ENCODE measurements at regions not wholly inside any gene's neighbourhood (a gene's known extent, or its start where the extent isn't known, plus 50 kb on each side); places are given as distances from the start of the nearest gene placed in this dataset.

DNA sequence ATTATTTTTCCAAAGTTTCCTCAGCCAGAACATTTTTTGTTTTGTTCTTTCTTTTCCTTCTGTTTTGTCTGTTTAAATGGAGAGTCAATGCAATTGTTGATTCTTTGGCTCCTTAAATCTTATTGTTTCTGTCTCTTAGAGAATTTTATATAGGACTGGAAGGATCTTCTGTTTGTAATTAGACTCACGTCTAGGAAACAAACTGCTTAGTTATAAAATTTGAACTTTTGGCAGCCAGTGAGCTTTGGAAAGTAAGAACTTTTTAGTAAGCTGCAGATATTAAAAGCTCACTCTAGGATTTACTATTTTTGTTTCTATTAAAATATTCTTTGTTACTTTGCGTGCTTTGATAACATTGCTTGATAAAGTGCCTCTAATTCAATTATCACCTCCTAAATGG is 109.8 kb upstream of the HNRNPU start:
- no peak for DNase-seq (ENCODE audit: low read depth in 2 of 2, low spot score in 1 of 2)

DNA sequence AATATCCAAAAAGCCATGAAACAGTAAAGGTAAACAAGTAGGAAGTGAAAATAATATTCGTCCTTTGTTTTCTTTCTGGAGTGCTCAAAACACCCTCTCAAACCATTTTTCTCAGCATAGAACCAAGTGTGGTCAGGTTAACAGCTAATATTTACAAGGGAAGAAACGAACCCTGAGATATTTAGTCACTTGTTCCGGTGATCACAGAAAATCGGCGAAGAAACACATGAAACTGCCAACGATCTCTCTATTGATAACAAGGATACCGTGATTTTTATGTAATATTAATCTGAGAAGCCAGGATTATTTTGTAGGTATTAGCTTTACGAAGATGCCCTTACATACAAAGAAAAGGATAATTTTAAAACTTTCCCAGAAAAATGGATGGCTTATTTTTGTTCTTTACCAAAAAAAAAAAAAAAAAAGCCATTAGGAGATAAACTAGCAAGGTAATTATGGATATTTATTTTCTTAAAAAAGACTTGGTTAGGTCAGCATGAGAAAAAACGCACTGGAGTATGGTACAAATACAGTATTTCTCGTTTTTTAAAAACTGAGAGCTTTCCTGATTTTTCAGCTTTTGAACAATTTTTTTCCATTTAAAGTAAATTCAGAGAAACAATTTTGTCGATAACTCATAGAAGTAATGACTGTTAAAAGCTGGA is 107.3 kb upstream of the HNRNPU start:
- DNase-seq (ENCODE audit: low read depth in 2 of 2, low spot score in 1 of 2), result no peak

DNA sequence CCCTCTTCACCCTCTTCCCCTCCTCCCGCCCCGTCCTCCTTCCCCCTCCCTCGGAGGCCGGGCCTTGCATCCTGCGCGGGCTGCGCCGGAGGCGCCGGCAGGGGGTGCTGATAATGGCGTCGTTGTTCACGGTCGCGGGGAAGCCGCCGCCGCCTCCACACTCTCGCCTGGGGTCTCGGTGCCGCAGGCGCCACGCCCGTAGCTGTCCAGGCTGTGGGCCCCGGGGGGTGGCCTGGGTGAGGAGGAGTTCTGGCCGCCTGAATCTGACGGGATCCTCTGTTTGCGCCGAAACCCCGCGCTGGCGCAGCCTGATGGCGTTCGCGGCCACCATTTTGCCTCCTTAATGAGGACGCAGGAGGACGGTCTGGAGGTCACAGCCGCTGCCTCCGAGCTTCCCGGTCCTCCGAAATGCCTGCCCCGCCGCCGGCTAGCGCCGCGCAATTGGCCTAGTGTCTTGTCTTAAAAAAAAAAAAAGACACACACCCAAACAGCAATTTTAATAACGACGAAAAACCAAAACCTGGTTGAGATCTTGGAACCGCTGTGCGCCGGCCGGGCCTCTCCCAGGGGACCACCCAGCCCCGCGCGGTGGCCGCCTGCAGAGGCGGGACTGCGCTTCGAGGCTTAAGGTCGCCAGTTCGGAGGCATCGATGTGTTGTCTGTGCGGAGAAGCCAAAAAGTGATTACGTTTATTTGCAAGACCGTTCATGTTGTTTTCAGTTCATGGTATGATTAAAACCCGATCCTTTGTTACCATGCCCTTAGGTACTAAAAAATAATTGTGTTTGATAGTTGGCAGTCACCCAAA is 106.6 kb upstream of the HNRNPU start:
- peak; percentile 76 to 87 for DNase-seq (ENCODE audit: low read depth in 2 of 2, low spot score in 1 of 2)

DNA sequence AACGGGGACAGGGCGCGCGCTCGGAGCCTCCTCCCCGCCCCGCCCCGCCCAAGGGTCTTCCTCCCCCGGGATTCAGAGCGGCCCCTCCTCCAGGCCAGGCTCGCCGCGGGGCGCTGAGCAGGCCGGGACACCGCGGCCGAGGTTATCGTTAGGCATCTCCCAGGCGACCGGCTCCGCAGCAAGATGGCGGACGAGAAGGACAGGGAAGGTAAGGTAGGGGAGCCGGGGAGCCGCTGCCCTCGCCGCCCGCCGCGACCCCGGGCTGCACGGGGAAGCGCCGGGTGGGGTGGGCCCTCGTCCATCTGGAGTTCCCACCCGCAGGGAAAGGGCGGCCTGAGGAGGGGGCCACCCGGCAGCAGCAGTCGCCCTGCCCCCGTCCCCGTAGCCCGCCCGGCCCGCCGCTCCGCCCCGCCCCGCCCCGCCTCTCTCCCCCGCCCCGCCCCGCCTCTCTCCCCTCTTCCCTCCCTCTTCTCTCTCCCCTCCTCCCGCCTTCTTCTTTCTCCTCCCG is 105.9 kb upstream of the HNRNPU start:
- DNase-seq (ENCODE audit: low read depth in 2 of 2, low spot score in 1 of 2), result peak in 1 of 2 donors; percentile 40

DNA sequence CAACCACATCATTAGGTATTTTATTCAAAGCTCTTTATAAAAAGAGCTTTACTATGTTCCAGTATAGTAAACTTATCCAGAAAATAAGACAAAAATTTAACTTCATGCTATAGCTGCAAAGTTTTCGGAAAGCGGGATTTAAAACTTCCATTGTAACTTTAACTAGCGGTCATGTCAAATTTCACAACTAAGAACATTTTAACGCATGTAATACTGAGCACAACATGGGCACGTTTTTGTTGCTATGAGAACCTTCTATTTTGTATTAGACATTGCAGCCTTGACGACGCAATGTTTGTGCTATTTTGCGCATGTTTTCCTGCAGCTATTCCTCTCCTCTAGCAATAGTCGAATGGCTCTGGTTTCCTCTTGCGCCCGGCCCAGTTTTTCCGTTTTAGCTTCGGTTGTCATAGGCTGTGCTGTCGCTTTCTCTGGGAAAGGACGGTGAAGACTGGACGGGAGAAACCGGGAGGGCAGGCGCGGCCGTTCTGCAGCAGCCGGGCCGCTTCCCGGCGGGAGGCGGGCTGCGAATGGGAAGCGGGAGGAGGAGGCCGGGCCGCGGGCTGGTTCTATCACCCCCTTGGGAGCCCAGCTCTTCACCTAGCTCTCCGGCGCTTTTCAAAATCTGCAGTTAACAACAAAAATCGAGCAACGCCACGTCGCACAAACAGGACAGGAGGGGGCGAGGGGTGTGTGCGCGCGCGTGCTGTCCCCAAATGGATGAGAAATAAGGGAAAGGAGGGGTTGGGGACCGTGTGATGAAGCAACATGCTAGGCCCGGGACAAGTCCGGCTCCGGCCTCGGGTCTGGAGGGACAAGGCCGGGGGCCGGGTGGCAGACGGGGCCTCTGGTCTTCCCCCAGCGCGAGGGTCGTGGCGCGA is 105.3 kb upstream of the HNRNPU start:
- DNase-seq (ENCODE audit: low read depth in 2 of 2, low spot score in 1 of 2), result peak; percentile 14 to 16

DNA sequence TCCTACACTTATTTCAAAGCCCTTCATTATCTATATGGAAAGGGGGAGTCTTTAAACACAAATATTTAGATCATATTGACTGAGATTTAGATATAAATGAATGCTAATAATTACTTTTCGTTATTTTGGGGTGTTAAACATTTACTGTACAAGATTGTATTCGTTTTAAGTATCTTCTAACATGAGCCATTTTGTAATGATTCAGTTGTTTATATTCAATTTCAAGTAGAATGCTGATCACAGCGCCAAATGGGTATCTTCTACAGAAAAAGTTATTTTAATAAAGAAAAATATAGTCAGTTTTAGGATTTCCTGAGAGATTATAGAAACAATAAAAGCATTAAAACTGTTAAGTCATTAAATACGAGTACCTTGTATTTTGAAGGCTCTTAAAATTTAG is 104.5 kb upstream of the HNRNPU start:
- no peak for DNase-seq (ENCODE audit: low read depth in 2 of 2, low spot score in 1 of 2)

DNA sequence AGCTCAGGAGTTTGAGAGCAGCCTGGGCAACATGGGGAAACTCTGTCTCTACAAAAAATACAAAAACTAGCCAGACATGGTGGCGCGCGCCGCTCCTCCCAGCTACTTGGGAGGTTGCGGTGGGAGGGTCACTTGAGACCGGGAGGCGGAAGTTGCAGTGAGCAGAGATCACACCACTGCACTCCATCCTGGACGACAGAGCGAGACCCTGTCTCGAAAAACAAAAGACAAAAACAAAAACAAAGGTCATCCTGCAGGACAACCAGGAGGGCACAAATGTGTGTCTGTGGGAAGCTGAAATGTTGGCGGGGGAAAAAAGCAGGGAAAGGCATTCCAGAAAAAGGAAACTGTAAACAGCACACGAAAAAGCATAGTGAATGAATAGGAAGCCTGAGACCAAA is 104.1 kb upstream of the HNRNPU start:
- DNase-seq (ENCODE audit: low read depth in 2 of 2, low spot score in 1 of 2), result no peak

DNA sequence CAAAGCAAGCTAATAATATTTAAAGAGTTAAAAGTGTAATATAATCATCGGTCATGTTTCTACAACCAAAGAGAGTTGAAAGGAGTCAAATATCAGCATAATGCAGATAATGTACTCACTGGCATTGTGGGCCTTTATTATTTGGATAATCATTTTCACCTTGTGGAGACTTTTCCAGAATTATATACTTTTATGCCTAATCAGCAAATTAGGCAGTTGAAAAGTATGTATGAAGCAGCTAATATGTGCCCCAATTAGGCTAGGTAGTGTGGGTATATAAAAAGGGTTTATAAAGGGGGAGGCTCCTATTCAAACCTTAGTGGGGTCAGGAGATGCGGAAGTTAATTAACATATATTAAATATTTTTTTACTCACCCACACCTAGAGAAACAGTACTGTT is 102.8 kb upstream of the HNRNPU start:
- DNase-seq (ENCODE audit: low read depth in 2 of 2, low spot score in 1 of 2), result no peak

DNA sequence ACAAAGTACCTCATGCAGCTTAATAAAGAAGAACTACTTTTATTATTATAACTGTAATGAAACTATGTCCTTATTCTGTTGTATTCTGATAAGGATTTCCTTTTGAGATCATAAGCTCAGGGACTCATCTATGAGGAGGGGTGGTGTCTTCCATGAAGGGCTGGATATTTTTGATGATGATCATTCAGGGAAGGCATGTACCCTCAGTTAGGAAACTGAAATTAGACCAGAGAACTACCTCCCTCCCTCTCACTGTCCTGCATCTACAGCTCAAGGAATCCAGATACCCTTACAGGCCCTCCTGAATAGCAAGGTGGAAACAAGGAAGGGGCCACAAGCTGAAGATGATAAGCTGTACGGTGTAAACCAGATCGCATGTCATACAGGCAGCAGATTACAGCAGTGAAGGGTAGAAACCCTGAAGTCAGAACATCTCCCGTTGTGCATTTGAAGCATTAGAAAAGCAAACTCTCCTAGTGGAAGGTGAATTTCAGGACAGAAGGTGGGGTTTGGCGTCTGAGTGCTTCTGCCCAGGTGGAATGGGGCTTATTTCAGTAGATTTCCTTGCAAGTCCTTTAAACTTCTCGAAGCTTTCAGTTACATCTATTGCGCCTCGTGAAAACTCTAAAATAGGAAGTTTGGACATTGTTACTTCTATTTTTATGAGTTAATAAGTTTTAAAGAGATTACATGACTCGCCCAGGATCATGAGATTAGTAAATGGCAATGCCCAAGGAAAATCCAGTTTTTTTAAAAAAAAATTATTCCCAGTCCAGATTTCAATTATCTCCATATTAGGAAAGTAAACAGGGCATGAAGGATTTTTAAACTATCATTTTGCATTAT is 101.1 kb upstream of the HNRNPU start:
- DNase-seq (ENCODE audit: low read depth in 2 of 2, low spot score in 1 of 2), result no peak

DNA sequence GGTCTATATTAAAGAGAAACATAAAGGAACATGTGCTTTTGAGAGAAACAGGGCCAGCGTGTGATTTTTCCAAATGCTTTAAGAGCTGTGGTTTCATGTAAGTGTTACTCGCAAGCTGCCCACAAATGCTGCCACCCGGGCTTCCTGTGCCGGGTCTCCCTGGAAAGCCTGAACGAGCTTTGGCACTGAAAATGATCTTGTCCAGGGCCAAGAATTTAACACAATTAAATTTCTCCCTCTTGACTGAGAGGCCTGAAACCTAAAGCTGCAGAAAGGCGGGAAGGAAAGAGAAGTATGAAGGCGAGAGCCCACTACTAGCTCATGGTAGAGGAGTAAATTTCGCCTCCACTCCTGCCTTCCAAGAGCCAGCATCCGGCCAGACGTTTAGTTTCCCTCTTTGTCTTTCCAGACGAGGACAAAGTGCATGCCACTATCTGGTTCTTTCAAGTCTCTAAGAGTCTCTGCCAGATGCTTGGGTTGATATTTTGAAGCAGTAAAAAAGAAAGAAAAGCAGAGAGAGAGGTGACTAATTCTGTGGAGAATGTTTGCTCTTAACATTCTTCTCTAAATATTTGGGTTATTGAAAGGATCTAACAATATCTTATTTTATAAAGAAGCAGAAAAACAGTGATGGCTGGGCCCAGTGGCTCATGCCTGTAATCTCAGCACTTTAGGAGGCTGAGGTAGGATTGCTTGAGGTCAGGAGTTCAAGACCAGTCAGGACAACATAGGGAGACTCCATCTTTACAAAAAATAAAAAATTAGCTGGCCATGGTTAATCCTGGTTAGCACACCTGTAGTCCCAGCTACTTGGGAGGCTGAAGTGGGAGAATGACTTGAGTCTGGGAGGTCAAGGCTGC is 100.0 kb upstream of the HNRNPU start:
- no peak for DNase-seq (ENCODE audit: low read depth in 2 of 2, low spot score in 1 of 2)

DNA sequence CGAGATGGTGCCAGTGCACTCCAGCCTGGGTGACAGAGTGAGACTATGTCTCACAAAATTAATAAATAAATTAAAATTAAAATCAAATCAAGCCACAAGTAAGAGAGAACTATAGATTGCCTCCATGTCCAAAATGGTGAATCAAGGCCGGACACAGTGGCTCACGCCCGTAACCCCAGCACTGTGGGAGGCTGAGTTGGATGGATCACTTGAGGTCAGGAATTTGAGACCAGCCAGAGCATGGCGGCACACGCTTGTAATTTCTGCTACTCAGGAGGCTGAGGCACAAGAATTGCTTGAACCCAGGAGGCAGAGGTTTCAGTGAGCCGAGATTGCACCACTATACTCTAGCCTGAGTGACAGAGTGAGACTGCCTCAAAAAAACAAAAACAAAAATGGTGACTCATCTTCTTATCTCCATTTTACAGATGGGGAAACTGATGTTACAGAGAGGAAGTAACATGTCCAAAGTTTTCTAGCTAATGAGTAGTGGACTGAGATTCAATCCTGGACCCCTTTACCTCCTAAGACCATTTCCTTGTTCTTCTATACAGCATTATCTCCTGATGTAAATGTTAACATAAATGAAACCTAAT is 99.0 kb upstream of the HNRNPU start:
- no peak for DNase-seq (ENCODE audit: low read depth in 2 of 2, low spot score in 1 of 2)

DNA sequence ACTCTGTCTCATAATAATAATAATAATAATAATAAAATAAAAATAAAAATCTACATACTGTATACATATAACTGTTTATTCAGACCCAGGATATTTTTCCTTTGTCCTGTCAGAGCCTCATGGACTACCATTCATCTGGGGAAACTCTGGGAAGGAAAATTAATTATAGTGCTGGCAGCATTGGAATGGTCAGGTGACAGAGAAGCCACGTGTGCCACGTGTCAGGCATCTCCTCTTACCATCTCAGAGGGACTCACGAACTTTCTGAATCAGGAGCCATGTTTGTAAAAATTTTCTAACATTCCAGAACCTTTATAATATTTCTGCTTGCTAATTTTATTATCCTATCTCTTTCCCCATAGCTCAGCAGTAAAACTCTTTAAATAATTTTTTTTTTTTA is 97.8 kb upstream of the HNRNPU start:
- DNase-seq (ENCODE audit: low read depth in 2 of 2, low spot score in 1 of 2), result no peak

DNA sequence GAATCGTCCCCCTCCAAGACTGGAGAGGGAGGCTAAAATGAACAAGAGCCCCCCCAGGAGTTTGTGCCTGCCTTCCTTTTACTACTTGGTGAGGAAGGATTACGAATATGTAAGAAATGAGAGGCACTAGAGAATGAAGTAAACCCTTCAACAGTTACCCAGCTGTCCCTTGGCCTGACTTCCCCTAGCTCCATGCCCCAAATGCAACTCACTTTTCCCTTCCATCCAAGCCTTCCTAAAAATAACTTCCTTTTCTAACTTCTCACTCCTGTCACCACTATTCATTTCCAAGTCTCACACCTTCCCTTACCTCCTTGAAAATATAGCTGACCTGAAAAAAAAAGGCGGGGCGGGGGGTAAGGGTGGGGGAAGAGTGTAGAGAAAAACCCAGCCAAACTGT is 96.6 kb upstream of the HNRNPU start:
- no peak for DNase-seq (ENCODE audit: low read depth in 2 of 2, low spot score in 1 of 2)

DNA sequence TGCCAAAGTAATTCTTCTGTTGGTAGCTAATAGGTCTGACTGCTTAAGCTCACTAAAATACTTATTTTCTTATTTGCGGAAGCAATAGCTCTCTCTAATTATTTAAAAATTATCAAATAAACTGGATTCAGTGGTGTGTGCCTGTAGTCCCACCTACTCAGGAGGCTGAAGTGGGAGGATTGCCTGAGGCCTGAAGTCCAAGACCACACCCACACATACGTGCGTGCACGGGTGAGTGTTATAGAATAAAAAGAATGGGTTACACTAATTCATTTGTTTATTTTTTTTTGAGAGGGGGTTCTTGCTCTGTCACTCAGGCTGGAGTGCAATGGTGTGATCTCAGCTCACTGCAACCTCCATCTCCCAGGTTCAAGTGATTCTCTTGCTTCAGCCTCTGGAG is 94.2 kb upstream of the HNRNPU start:
- DNase-seq (ENCODE audit: low read depth in 2 of 2, low spot score in 1 of 2), result no peak

DNA sequence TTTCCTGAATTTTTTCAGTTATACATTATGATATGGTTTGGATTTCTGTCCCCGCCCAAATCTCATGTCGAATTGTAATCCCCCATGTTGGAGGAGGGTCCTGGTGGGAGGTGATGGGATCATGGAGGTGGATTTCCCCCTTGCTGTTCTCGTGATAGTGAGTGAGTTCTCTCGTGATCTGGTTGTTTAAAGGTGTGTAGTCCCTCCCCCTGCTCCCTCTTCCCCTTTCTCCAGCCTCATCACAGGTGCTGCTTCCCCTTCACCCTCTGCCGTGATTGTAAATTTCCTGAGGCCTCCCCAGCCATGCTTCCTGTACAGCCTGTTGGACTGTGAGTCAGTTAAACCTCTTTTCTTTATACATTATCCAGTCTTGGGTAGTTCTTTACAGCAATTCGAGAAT is 93.2 kb upstream of the HNRNPU start:
- DNase-seq (ENCODE audit: low read depth in 2 of 2, low spot score in 1 of 2), result no peak

DNA sequence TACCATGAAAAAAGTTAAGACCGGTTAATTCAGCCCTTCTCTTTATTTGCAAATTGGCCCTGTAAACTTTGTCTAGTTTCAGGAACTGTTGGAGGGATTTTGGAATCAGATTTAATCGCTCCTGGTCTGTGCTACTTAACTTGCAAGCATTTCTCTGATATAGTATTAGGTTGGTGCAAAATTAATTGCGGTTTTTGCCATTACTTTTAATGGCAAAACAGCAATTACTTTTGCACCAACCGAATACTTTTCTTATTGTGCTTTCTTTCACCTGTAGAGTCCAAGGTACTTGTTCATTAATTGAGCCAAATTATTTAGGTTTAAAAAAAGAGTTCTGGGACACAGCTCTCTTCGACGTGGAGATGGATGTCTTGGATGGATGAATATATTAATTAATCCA is 92.8 kb upstream of the HNRNPU start:
- DNase-seq (ENCODE audit: low read depth in 2 of 2, low spot score in 1 of 2), result no peak

DNA sequence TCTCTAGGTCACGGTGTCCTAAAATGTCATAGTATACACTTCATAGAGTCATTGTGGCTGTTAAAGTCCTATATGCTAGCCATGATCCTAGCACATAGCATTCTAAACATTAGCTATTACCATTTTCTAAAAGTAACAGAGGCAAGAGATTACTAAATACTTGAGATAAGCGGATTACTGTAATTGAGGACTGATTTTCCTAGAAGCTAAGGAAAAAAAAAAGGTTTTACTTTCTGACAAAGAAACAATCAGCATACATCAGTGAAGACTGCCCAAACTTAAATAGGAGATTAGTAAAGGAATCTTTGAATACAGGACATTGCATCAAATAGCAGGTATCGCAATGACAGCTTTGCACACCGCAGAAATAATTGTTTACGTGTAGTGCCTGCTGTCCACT is 91.3 kb upstream of the HNRNPU start:
- no peak for DNase-seq (ENCODE audit: low read depth in 2 of 2, low spot score in 1 of 2)

DNA sequence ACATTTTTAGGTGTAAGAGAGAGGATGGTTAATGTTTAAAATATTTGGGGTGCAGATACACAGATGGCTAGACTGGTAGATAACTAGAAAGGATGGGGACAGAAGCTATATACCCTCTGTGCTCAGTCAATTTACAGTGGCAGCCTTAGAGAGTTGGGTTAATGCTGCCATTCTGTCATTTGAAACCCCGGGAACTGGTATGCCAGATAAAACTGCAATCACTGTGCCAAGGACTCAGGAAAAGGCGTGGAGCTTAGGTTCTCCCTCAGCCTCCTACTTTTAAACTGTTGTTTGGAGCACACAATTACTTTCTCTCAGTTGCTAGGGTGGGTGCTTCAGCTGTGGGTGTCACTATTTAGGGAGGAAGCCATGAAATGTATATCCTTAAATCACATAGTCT is 90.0 kb upstream of the HNRNPU start:
- DNase-seq (ENCODE audit: low read depth in 2 of 2, low spot score in 1 of 2), result no peak

DNA sequence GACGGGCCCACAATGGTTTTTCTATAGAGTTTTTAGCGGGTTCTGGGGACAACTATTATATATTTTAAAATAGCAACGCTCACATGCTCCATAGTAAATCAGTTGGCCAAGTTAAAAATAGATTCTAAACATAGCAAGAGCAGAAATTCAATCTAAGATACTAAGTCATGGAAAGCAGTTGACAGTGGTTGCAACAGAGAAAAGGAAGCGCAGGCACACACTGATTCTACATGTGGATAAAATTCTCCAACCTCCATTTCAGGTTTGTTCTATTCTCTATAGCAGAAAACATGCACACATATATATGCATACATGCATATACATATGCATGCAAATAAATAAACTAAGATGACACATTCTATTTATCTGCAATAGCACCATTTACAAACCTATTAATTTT is 89.6 kb upstream of the HNRNPU start:
- no peak for DNase-seq (ENCODE audit: low read depth in 2 of 2, low spot score in 1 of 2)

All from stimulated activated CD8-positive, alpha-beta memory T cell treated with anti-CD3 and anti-CD28 coated beads, Interleukin-4, amount 100 ng/mL, for 4 hours (primary cell).